Loucy (cell line): ENCODE measurements at regions not wholly inside any gene's neighbourhood (a gene's known extent, or its start where the extent isn't known, plus 50 kb on each side); places are given as distances from the start of the nearest gene placed in this dataset.

ENCODE experiments used
- CTCF ChIP-seq: fragments of 200-600 bp; sonication (generic); conservative IDR thresholded peaks from 2 replicates; pipeline ENCODE4 v1.5.1; 2014; ENCODE audit warnings: mild to moderate bottlenecking, antibody characterized with exemption, low read length
- EZH2phosphoT487 ChIP-seq: fragments of 200-600 bp; IDR thresholded peaks from 2 replicates; pipeline ENCODE4 v1.6.1; 2018; ENCODE audit warnings: antibody characterized with exemption, mild to moderate bottlenecking, moderate library complexity, borderline replicate concordance

GRCh38 chr1:232414100-232414499 is 215.8 kb downstream of the SIPA1L2 start:
- TF ChIP-seq CTCF (no peak), EZH2phosphoT487 (no peak)
